GDM1 (cell line): ENCODE measurements at regions not wholly inside any gene's neighbourhood (a gene's known extent, or its start where the extent isn't known, plus 50 kb on each side); places are given as distances from the start of the nearest gene placed in this dataset.
"Not testable (repeated sequence)": the region's sequence is repeated elsewhere in the genome, so short reads cannot be mapped to it uniquely, and the experiment has no call there.

Experiments used
- DNase-seq: peaks from one replicate; lab custom pipeline; 2025; lab: John Stamatoyannopoulos, UW

- DNase-seq, result no peak
Observed at GRCh38 chr16:87132361-87133014, 184.7 kb downstream of the C16orf95 start.

GRCh38 chr16:87133112-87133850, 183.9 kb downstream of the C16orf95 start:
- no peak for DNase-seq

- no peak for DNase-seq
Observed at GRCh38 chr16:87133966-87134627, 183.1 kb downstream of the C16orf95 start.

GRCh38 chr16:87134628-87134995, 182.6 kb downstream of the C16orf95 start:
- no peak for DNase-seq

GRCh38 chr16:87135246-87136030, 181.8 kb downstream of the C16orf95 start:
- DNase-seq, result no peak

- no peak for DNase-seq
Observed at GRCh38 chr16:87138316-87138715, 178.9 kb downstream of the C16orf95 start.

- no peak for DNase-seq
Observed at GRCh38 chr16:87138738-87139267, 178.4 kb downstream of the C16orf95 start.

GRCh38 chr16:87140211-87141200, 176.7 kb downstream of the C16orf95 start:
- DNase-seq, result no peak

GRCh38 chr16:87141402-87141801, 175.8 kb downstream of the C16orf95 start:
- DNase-seq, result no peak

GRCh38 chr16:87143661-87144121, 173.5 kb downstream of the C16orf95 start:
- DNase-seq, result no peak

- no peak for DNase-seq
Observed at GRCh38 chr16:87144232-87144631, 173.0 kb downstream of the C16orf95 start.

- peak; percentile 62 for DNase-seq
Observed at GRCh38 chr16:87145181-87146176, 171.7 kb downstream of the C16orf95 start.

GRCh38 chr16:87146676-87147075, 170.5 kb downstream of the C16orf95 start:
- DNase-seq, result no peak

- DNase-seq, result no peak
Observed at GRCh38 chr16:87149051-87149450, 168.1 kb downstream of the C16orf95 start.

- no peak for DNase-seq
Observed at GRCh38 chr16:87150262-87150661, 166.9 kb downstream of the C16orf95 start.

- no peak for DNase-seq
Observed at GRCh38 chr16:87150681-87151280, 166.4 kb downstream of the C16orf95 start.

GRCh38 chr16:87152221-87152755, 164.9 kb downstream of the C16orf95 start:
- no peak for DNase-seq

GRCh38 chr16:87153326-87153725, 163.9 kb downstream of the C16orf95 start:
- DNase-seq, result no peak

- DNase-seq, result not testable (repeated sequence)
Observed at GRCh38 chr16:87155315-87155714, 161.9 kb downstream of the C16orf95 start.
